SK-N-SH (cell line): ENCODE measurements at regions not wholly inside any gene's neighbourhood (a gene's known extent, or its start where the extent isn't known, plus 50 kb on each side); places are given as distances from the start of the nearest gene placed in this dataset.

Experiments
- CTCF ChIA-PET: fragments of 300-600, 350-600 bp; formaldehyde crosslinking; extraction: SDS; loops from one replicate; lab custom pipeline; 2021; lab: Yijun Ruan, JAX
- POLR2A ChIA-PET: fragments of 350-600 bp; sonication (Branson Sonifier 250); formaldehyde crosslinking; extraction: SDS; loops from one replicate; lab custom pipeline; 2020; ENCODE audit warnings: antibody characterized with exemption, inconsistent platforms; lab: Yijun Ruan, JAX
- DNase-seq: peaks from one replicate; pipeline ENCODE4 v3.0.0; 2012
- H2AFZ ChIP-seq: fragments of 200-600 bp; sonication (generic); 2 replicates; pipeline ENCODE4 v1.8.1; 2016; ENCODE audit warnings: antibody characterized with exemption, mild to moderate bottlenecking, low read depth
- H3F3A ChIP-seq: fragments of 200-600 bp; sonication (generic); replicated peaks from 2 replicates; pipeline ENCODE3; 2016; ENCODE audit warnings: antibody characterized with exemption, mild to moderate bottlenecking; ENCODE audit not compliant: insufficient read depth
- H3K27ac ChIP-seq, 2 experiments: fragments of 200-500 bp in 1 of 2; fragments of 200-600 bp in 1 of 2; sonication (Bioruptor generic) in 1 of 2; sonication (generic), shearing (Covaris generic) in 1 of 2; 2 replicates each; pipeline versions ENCODE4 v1.5.1 to v1.6.1; 2014 to 2016; ENCODE audit warnings: low read depth in 2 of 2, inconsistent platforms in 1 of 2, low read length in 1 of 2, mild to moderate bottlenecking in 1 of 2, mixed read lengths in 1 of 2
- H3K27me3 ChIP-seq: fragments of 200-600 bp; sonication (generic), shearing (Covaris generic); 2 replicates; pipeline ENCODE4 v1.6.1; 2016; ENCODE audit warnings: mixed run types; ENCODE audit not compliant: insufficient read depth
- H3K36me3 ChIP-seq, 2 experiments: fragments of 200-500 bp in 1 of 2; fragments of 200-600 bp in 1 of 2; sonication (Bioruptor generic) in 1 of 2; sonication (generic) in 1 of 2; replicated peaks in 1 of 2; 2 replicates each; pipeline versions ENCODE3 to v1.5.1; 2014 to 2016; ENCODE audit warnings: low read length in 1 of 2, mild to moderate bottlenecking in 1 of 2; ENCODE audit not compliant: insufficient read depth in 2 of 2, control insufficient read depth in 1 of 2
- H3K4me1 ChIP-seq, 2 experiments: fragments of 200-500 bp in 1 of 2; fragments of 200-600 bp in 1 of 2; sonication (Bioruptor generic) in 1 of 2; sonication (generic), shearing (Covaris generic) in 1 of 2; 2 replicates each; pipeline versions ENCODE4 v1.5.1 to v1.6.1; 2014 to 2016; ENCODE audit warnings: low read depth in 1 of 2, low read length in 1 of 2, mixed run types in 1 of 2; ENCODE audit not compliant: insufficient read depth in 2 of 2, control insufficient read depth in 1 of 2
- H3K4me2 ChIP-seq: fragments of 200-600 bp; sonication (generic), shearing (Covaris generic); 2 replicates; pipeline ENCODE4 v1.6.1; 2017; ENCODE audit warnings: mixed run types
- H3K4me3 ChIP-seq, 2 experiments: fragments of 200-500 bp in 1 of 2; fragments of 200-600 bp in 1 of 2; sonication (Bioruptor generic) in 1 of 2; sonication (generic), shearing (Covaris generic) in 1 of 2; 2 replicates each; pipeline versions ENCODE4 v1.5.1 to v1.8.1; 2014 to 2016; ENCODE audit warnings: low read depth in 2 of 2, inconsistent platforms in 1 of 2, low read length in 1 of 2, mild to moderate bottlenecking in 1 of 2, mixed read lengths in 1 of 2, moderate library complexity in 1 of 2
- H3K79me2 ChIP-seq: fragments of 200-600 bp; sonication (generic); 2 replicates; pipeline ENCODE4 v1.8.1; 2017; ENCODE audit warnings: mild to moderate bottlenecking; ENCODE audit not compliant: insufficient read depth
- H3K9ac ChIP-seq: fragments of 200-600 bp; sonication (generic); 2 replicates; pipeline ENCODE4 v1.6.1; 2017; ENCODE audit warnings: mixed run types
- H3K9me2 ChIP-seq: fragments of 200-600 bp; sonication (generic); 2 replicates; pipeline ENCODE4 v1.6.1; 2017; ENCODE audit warnings: mixed run types
- H3K9me3 ChIP-seq: fragments of 200-600 bp; sonication (generic); 2 replicates; pipeline ENCODE4 v1.6.1; 2017; ENCODE audit warnings: mixed run types, mild to moderate bottlenecking, moderate library complexity
- H4K20me1 ChIP-seq: fragments of 200-600 bp; sonication (generic); 2 replicates; pipeline ENCODE4 v1.6.1; 2017; ENCODE audit warnings: mild to moderate bottlenecking, mixed run types; ENCODE audit not compliant: insufficient read depth
- CHD2 ChIP-seq: fragments of 150-350 bp; IDR thresholded peaks from 2 replicates; pipeline ENCODE4 v1.6.1; 2018; ENCODE audit warnings: low read length; ENCODE audit not compliant: partially characterized antibody
- ELF1 ChIP-seq: IDR thresholded peaks from 2 replicates; pipeline ENCODE4 v1.4.0; 2012
- EZH2phosphoT487 ChIP-seq: fragments of 200-600 bp; sonication (generic); IDR thresholded peaks from 2 replicates; pipeline ENCODE4 v1.6.1; 2017; ENCODE audit warnings: low read depth, mixed run types, mild to moderate bottlenecking, antibody characterized with exemption, moderate library complexity, borderline replicate concordance
- FOXJ3 ChIP-seq: sonication (generic); formaldehyde crosslinking; IDR thresholded peaks from 2 replicates; pipeline ENCODE4 v1.5.1; 2020; ENCODE audit warnings: mild to moderate bottlenecking, missing genetic modification reagents
- GABPA ChIP-seq: IDR thresholded peaks from 2 replicates; pipeline ENCODE4 v1.4.0; 2012; ENCODE audit warnings: low read depth, mild to moderate bottlenecking
- GATA2 ChIP-seq: sonication (generic); formaldehyde crosslinking; IDR thresholded peaks from 2 replicates; pipeline ENCODE4 v1.5.0; 2020; ENCODE audit warnings: mild to moderate bottlenecking, missing genetic modification reagents
- JUND ChIP-seq: IDR thresholded peaks from 2 replicates; pipeline ENCODE4 v1.4.0; 2012
- MXI1 ChIP-seq: IDR thresholded peaks from 2 replicates; pipeline ENCODE4 v1.6.1; 2012; ENCODE audit warnings: mild to moderate bottlenecking, low read depth, low read length, improper control_type of control experiment
- NFIC ChIP-seq: IDR thresholded peaks from 2 replicates; pipeline ENCODE4 v1.4.0; 2012; ENCODE audit warnings: borderline replicate concordance
- NRF1 ChIP-seq: IDR thresholded peaks from 2 replicates; pipeline ENCODE4 v1.6.1; 2012; ENCODE audit warnings: low read depth, mild to moderate bottlenecking, low read length
- POLR2AphosphoS5 ChIP-seq: IDR thresholded peaks from 2 replicates; pipeline ENCODE4 v1.6.1; 2012; ENCODE audit warnings: low read depth, low read length
- RAD21 ChIP-seq: IDR thresholded peaks from 2 replicates; pipeline ENCODE4 v1.6.1; 2012; ENCODE audit warnings: mild to moderate bottlenecking, low read length
- RFX5 ChIP-seq: IDR thresholded peaks from 2 replicates; pipeline ENCODE4 v1.6.1; 2012; ENCODE audit warnings: mild to moderate bottlenecking, improper control_type of control experiment, low read length
- RXRA ChIP-seq: IDR thresholded peaks from 2 replicates; pipeline ENCODE4 v1.4.0; 2012; ENCODE audit warnings: low read depth, mild to moderate bottlenecking, borderline replicate concordance
- SIN3A ChIP-seq: IDR thresholded peaks from 2 replicates; pipeline ENCODE4 v1.6.1; 2012; ENCODE audit warnings: low read depth, mild to moderate bottlenecking, low read length, moderate library complexity, borderline replicate concordance
- SMC3 ChIP-seq: IDR thresholded peaks from 2 replicates; pipeline ENCODE4 v1.6.1; 2012; ENCODE audit warnings: low read depth, low read length, improper control_type of control experiment
- TAF1 ChIP-seq: IDR thresholded peaks from 2 replicates; pipeline ENCODE4 v1.6.1; 2012; ENCODE audit warnings: low read depth, mild to moderate bottlenecking, low read length, moderate library complexity, borderline replicate concordance
- TCF12 ChIP-seq: IDR thresholded peaks from 2 replicates; pipeline ENCODE4 v1.4.0; 2012
- TEAD4 ChIP-seq: IDR thresholded peaks from 2 replicates; pipeline ENCODE4 v1.4.0; 2012; ENCODE audit warnings: mild to moderate bottlenecking, borderline replicate concordance; ENCODE audit not compliant: insufficient read depth
- YY1 ChIP-seq: IDR thresholded peaks from 2 replicates; pipeline ENCODE4 v1.4.0; 2012; ENCODE audit warnings: low read depth, mild to moderate bottlenecking
- WGBS: methylation state at CpG from one replicate; pipeline ENCODE4 v1.1.6; 2017; ENCODE audit warnings: low lambda C conversion rate; 5-methylcytosine and 5-hydroxymethylcytosine counted together
- TF ChIP-seq, protein P1 (sequence below): IDR thresholded peaks from 2 replicates; pipeline ENCODE4 v1.4.0; 2012; ENCODE audit warnings: low read depth
- TF ChIP-seq, protein P2 (sequence below): IDR thresholded peaks from 2 replicates; pipeline ENCODE4 v1.4.0; 2012; ENCODE audit warnings: low read depth, borderline replicate concordance
- TF ChIP-seq, protein P3 (sequence below): fragments of 150-350 bp; IDR thresholded peaks from 2 replicates; pipeline ENCODE4 v1.6.1; 2017; ENCODE audit warnings: antibody characterized with exemption, low read length, low read depth, borderline replicate concordance
- TF ChIP-seq, protein P4 (sequence below): IDR thresholded peaks from 2 replicates; pipeline ENCODE4 v1.4.0; 2012; ENCODE audit warnings: low read depth, borderline replicate concordance

DNA sequence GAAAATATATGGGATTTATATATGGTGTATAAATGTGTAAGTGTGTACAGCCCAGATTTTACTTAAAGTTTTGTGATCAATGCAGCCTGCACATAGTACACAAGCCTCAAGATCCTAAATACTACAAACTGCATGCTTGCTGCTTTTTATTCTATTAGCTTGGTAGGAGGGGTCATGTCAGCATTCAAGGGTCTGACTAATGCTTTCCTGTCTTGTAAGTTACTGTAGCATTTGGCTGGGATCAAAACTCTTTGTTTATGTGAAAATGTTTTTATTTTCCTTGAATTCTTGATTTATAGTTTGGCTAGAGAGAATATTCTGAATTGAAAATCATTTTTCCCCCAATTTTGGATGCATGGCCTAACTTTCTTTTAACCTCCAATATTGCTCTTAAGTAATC is 370.9 kb downstream of the NSUN3 start:
- H3K79me2 ChIP-seq, result no peaks in the 10 kb centered on the region
- no peak overlapping the region for H3K27ac ChIP-seq
- no peaks in the 10 kb centered on the region for H4K20me1 ChIP-seq
- no peaks in the 10 kb centered on the region for H3K27me3 ChIP-seq
- H3K9ac ChIP-seq, result no peak overlapping the region
- no peaks in the 10 kb centered on the region for H3K36me3 ChIP-seq
- H3K9me2 ChIP-seq, result no peaks in the 10 kb centered on the region
- H3K4me1 ChIP-seq, result no peaks in the 10 kb centered on the region; a peak in 1 of 4 replicates
- CTCF ChIA-PET, result no interaction called here
- H3K9me3 ChIP-seq, result no peaks in the 10 kb centered on the region
- H2AFZ ChIP-seq, result no peak overlapping the region
- POLR2A ChIA-PET, result no interaction called here
- H3K4me2 ChIP-seq, result no peak overlapping the region
- DNase-seq, result no peak
- H3F3A ChIP-seq, result no peaks in the 10 kb centered on the region
- no peak overlapping the region for H3K4me3 ChIP-seq
- no peak for TF ChIP-seq SMC3
- TF ChIP-seq NRF1, result no peak
- TF ChIP-seq RAD21, result no peak
- TF ChIP-seq TCF12, result no peak
- no peak for TF ChIP-seq POLR2AphosphoS5
- TF ChIP-seq, protein P1, sequence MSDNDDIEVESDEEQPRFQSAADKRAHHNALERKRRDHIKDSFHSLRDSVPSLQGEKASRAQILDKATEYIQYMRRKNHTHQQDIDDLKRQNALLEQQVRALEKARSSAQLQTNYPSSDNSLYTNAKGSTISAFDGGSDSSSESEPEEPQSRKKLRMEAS, result no peak
- TF ChIP-seq SIN3A, result no peak
- TF ChIP-seq GABPA, result no peak
- no peak for TF ChIP-seq YY1
- TF ChIP-seq FOXJ3 (CRISPR knock-in tag), result no peak
- TF ChIP-seq, protein P2, sequence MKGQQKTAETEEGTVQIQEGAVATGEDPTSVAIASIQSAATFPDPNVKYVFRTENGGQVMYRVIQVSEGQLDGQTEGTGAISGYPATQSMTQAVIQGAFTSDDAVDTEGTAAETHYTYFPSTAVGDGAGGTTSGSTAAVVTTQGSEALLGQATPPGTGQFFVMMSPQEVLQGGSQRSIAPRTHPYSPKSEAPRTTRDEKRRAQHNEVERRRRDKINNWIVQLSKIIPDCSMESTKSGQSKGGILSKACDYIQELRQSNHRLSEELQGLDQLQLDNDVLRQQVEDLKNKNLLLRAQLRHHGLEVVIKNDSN, result no peak
- TF ChIP-seq, protein P3, sequence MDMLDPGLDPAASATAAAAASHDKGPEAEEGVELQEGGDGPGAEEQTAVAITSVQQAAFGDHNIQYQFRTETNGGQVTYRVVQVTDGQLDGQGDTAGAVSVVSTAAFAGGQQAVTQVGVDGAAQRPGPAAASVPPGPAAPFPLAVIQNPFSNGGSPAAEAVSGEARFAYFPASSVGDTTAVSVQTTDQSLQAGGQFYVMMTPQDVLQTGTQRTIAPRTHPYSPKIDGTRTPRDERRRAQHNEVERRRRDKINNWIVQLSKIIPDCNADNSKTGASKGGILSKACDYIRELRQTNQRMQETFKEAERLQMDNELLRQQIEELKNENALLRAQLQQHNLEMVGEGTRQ, result no peak

DNA sequence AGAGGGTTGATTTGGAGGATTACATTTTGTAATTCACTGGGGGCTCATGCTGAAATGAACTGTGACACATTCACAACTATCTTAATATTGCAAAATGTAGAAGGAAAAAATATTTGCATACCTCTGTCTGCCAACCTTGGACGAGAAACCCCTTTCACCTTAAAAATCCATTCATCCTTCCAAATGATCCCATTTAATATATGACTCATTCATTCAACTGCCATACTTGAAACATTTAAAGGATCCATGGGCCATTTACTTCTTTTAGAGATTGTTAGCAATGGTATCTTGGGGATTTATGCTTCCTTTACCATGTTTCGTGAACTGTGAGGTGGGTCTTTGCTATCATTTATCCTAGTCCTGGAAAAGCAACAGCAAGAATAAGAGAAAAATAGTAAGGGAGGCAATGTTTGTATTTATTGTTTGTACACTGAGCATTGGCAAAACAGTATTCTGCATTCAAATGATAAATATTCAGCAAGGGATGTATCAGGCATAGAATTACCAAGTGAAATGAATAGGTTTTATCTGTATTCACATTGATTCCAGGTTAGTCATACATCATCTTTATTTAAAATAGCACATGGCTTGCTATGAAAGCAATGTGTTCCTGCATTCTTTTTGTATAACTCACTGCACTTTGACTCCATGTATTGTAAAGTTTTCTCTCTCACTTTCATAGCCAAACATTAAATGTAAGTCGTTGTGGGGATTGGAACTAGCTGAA is 378.1 kb downstream of the NSUN3 start:
- Histone ChIP-seq H4K20me1 (no peaks in the 10 kb centered on the region), H3K4me2 (peak overlapping the region; percentile 55), H3K4me1 (peaks cover 0 to 17% of the 10 kb centered on the region in 2 experiments; a peak in 2 of 4 replicates), H3K4me3 (peak overlapping the region in 1 of 2 experiments; percentile 28; a peak in 1 of 4 replicates), H3F3A (peaks cover 14% of the 10 kb centered on the region), H3K9me3 (no peaks in the 10 kb centered on the region), H3K36me3 (no peaks in the 10 kb centered on the region), H2AFZ (peak overlapping the region; percentile 77; the same call in 1 of the 2 replicates), H3K27ac (peak overlapping the region; percentile 34 to 76; a peak in 3 of 4 replicates), H3K9me2 (no peaks in the 10 kb centered on the region), H3K79me2 (no peaks in the 10 kb centered on the region), H3K27me3 (no peaks in the 10 kb centered on the region), H3K9ac (peak overlapping the region; percentile 35; the same call in 1 of the 2 replicates)
- DNase-seq, result no peak
- ChIA-PET POLR2A (no interaction called here), CTCF (no interaction called here)
- WGBS, result 27% methylated on average over 3 of the region's 3 CpGs
- TF ChIP-seq, protein P4, sequence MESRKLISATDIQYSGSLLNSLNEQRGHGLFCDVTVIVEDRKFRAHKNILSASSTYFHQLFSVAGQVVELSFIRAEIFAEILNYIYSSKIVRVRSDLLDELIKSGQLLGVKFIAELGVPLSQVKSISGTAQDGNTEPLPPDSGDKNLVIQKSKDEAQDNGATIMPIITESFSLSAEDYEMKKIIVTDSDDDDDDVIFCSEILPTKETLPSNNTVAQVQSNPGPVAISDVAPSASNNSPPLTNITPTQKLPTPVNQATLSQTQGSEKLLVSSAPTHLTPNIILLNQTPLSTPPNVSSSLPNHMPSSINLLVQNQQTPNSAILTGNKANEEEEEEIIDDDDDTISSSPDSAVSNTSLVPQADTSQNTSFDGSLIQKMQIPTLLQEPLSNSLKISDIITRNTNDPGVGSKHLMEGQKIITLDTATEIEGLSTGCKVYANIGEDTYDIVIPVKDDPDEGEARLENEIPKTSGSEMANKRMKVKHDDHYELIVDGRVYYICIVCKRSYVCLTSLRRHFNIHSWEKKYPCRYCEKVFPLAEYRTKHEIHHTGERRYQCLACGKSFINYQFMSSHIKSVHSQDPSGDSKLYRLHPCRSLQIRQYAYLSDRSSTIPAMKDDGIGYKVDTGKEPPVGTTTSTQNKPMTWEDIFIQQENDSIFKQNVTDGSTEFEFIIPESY, result no peak
- TF ChIP-seq JUND (peak; percentile 93), TAF1 (no peak), EZH2phosphoT487 (no peak), CHD2 (no peak), RAD21 (no peak), NFIC (0 out of 2 replicates have a peak, but pooled peaks have one; percentile 37), YY1 (no peak), ELF1 (no peak; the same call in 1 of the 2 replicates), FOXJ3 (CRISPR knock-in tag) (no peak), TEAD4 (peak; percentile 91), RXRA (no peak), MXI1 (no peak), TCF12 (peak; percentile 77), GATA2 (CRISPR knock-in tag) (no peak), POLR2AphosphoS5 (peak; percentile 40; the same call in 1 of the 2 replicates), RFX5 (no peak), GABPA (no peak)
- TF ChIP-seq, protein P1, result peak; percentile 42; the same call in 1 of the 2 replicates
